Vagina (tissue), 2 donors: ENCODE measurements at regions not wholly inside any gene's neighbourhood (a gene's known extent, or its start where the extent isn't known, plus 50 kb on each side); places are given as distances from the start of the nearest gene placed in this dataset.

Source experiments
- DNase-seq, 2 donors: peaks; one replicate each; pipeline ENCODE4 v3.0.0-alpha.2; 2017; ENCODE audit errors: extremely low spot score in 2 of 2
- H3K27ac ChIP-seq: fragments of 200-600 bp; sonication (generic); one replicate; pipeline ENCODE4 v1.5.1; 2019
- H3K27me3 ChIP-seq: fragments of 200-600 bp; sonication (generic); one replicate; pipeline ENCODE4 v1.5.1; 2019
- H3K36me3 ChIP-seq, 2 donors: fragments of 200-600 bp; sonication (generic); one replicate each; pipeline ENCODE4 v1.5.1; 2017 to 2019
- H3K4me1 ChIP-seq: fragments of 200-600 bp; sonication (generic); one replicate; pipeline ENCODE4 v1.5.1; 2019
- H3K4me3 ChIP-seq, 2 donors: fragments of 200-600 bp; sonication (generic); 1 replicate in 1 of 2; 2 replicates in 1 of 2; pipeline ENCODE4 v1.5.1; 2016 to 2019
- H3K9me3 ChIP-seq: fragments of 200-600 bp; sonication (generic); one replicate; pipeline ENCODE4 v1.5.1; 2019
- CTCF ChIP-seq, 3 experiments: fragments of 450-650 bp in 2 of 3; fragments of 200-600 bp in 1 of 3; sonication (generic) in 1 of 3; IDR thresholded peaks; one replicate each; pipeline ENCODE4 v1.5.1; 2017 to 2019; ENCODE audit warnings: antibody characterized with exemption in 3 of 3, mild to moderate bottlenecking in 2 of 3, moderate library complexity in 2 of 3
- POLR2A ChIP-seq, 2 donors: fragments of 450-650 bp; IDR thresholded peaks; one replicate each; pipeline ENCODE4 v1.6.1; 2017; ENCODE audit warnings: antibody characterized with exemption in 2 of 2, mild to moderate bottlenecking in 2 of 2, moderate library complexity in 2 of 2
- POLR2AphosphoS5 ChIP-seq, 2 donors: sonication (generic); formaldehyde crosslinking; IDR thresholded peaks; one replicate each; pipeline ENCODE4 v1.9.0; 2017; ENCODE audit warnings: antibody characterized with exemption in 2 of 2, mild to moderate bottlenecking in 2 of 2, low read depth in 1 of 2; ENCODE audit not compliant: insufficient read depth in 1 of 2
- intact Hi-C: fragments of 100-400 bp; cut with DNase I; formaldehyde crosslinking; loops from one replicate; pipeline ENCODE4 v1.15.1; 2023

GRCh38 chr4:33255507-33255906 is 2535.3 kb downstream of the PCDH7 start:
- no peak for DNase-seq
- Histone ChIP-seq H3K4me3 (no peak overlapping the region), H3K36me3 (no peaks in the 10 kb centered on the region), H3K4me1 (no peaks in the 10 kb centered on the region), H3K27me3 (no peaks in the 10 kb centered on the region), H3K9me3 (no peaks in the 10 kb centered on the region), H3K27ac (no peak overlapping the region)
- no peak for TF ChIP-seq POLR2A (IDR thresholded peaks at IDR 0.05)
- no peak for TF ChIP-seq POLR2AphosphoS5 (IDR thresholded peaks at IDR 0.05; ENCODE audit: insufficient read depth in 1 of 2, low read depth in 1 of 2)
- no peak for TF ChIP-seq CTCF (IDR thresholded peaks at IDR 0.05)
- intact Hi-C loops = no loop called here

GRCh38 chr4:33262824-33263223 is 2542.7 kb downstream of the PCDH7 start:
- no peaks in the 10 kb centered on the region for H3K4me1 ChIP-seq
- no peaks in the 10 kb centered on the region for H3K9me3 ChIP-seq
- no peak overlapping the region for H3K4me3 ChIP-seq
- no peaks in the 10 kb centered on the region for H3K27me3 ChIP-seq
- H3K36me3 ChIP-seq = no peaks in the 10 kb centered on the region
- TF ChIP-seq POLR2A (IDR thresholded peaks at IDR 0.05) (no peak), CTCF (IDR thresholded peaks at IDR 0.05) (no peak)
- intact Hi-C loops = no loop called here
- H3K27ac ChIP-seq = no peak overlapping the region
- no peak for DNase-seq

GRCh38 chr4:33268776-33269175 is 2548.6 kb downstream of the PCDH7 start:
- TF ChIP-seq POLR2A (IDR thresholded peaks at IDR 0.05) (no peak), CTCF (IDR thresholded peaks at IDR 0.05) (no peak), POLR2AphosphoS5 (IDR thresholded peaks at IDR 0.05; ENCODE audit: insufficient read depth in 1 of 2, low read depth in 1 of 2) (no peak)
- no peak for DNase-seq
- Histone ChIP-seq H3K27ac (no peak overlapping the region), H3K4me3 (no peak overlapping the region), H3K4me1 (no peaks in the 10 kb centered on the region), H3K27me3 (no peaks in the 10 kb centered on the region), H3K9me3 (no peaks in the 10 kb centered on the region), H3K36me3 (no peaks in the 10 kb centered on the region)
- intact Hi-C loops = no loop called here

GRCh38 chr4:33270403-33270802 is 2550.2 kb downstream of the PCDH7 start:
- no peak for DNase-seq
- Histone ChIP-seq H3K4me1 (no peaks in the 10 kb centered on the region), H3K27ac (no peak overlapping the region), H3K36me3 (no peaks in the 10 kb centered on the region), H3K4me3 (no peak overlapping the region), H3K27me3 (no peaks in the 10 kb centered on the region), H3K9me3 (no peaks in the 10 kb centered on the region)
- intact Hi-C loops = no loop called here
- TF ChIP-seq POLR2AphosphoS5 (IDR thresholded peaks at IDR 0.05; ENCODE audit: insufficient read depth in 1 of 2, low read depth in 1 of 2) = no peak
- no peak for TF ChIP-seq CTCF (IDR thresholded peaks at IDR 0.05)
- no peak for TF ChIP-seq POLR2A (IDR thresholded peaks at IDR 0.05)

GRCh38 chr4:33272722-33273121 is 2552.6 kb downstream of the PCDH7 start:
- intact Hi-C loops = no loop called here
- Histone ChIP-seq H3K36me3 (no peaks in the 10 kb centered on the region), H3K4me3 (no peak overlapping the region), H3K27ac (no peak overlapping the region), H3K27me3 (no peaks in the 10 kb centered on the region), H3K4me1 (no peaks in the 10 kb centered on the region), H3K9me3 (no peaks in the 10 kb centered on the region)
- TF ChIP-seq CTCF (IDR thresholded peaks at IDR 0.05) (no peak), POLR2A (IDR thresholded peaks at IDR 0.05) (no peak)
- DNase-seq = no peak
